HEK293 (cell line): ENCODE measurements at regions not wholly inside any gene's neighbourhood (a gene's known extent, or its start where the extent isn't known, plus 50 kb on each side); places are given as distances from the start of the nearest gene placed in this dataset.

Experiments
- CTCF ChIP-seq: fragments of 450-650 bp; formaldehyde crosslinking; IDR thresholded peaks from 2 replicates; pipeline ENCODE4 v1.5.1; 2016; ENCODE audit warnings: missing biosample characterization, missing genetic modification characterization
- HIC1 ChIP-seq: fragments of 450-650 bp; formaldehyde crosslinking; IDR thresholded peaks from 2 replicates; pipeline ENCODE4 v1.5.1; 2016; ENCODE audit warnings: missing biosample characterization, missing genetic modification characterization
- PATZ1 ChIP-seq: fragments of 450-650 bp; formaldehyde crosslinking; IDR thresholded peaks from 2 replicates; pipeline ENCODE4 v1.5.1; 2016; ENCODE audit warnings: missing biosample characterization, missing genetic modification characterization
- PRDM1 ChIP-seq: fragments of 450-650 bp; formaldehyde crosslinking; IDR thresholded peaks from 2 replicates; pipeline ENCODE4; 2016; ENCODE audit warnings: missing biosample characterization, missing genetic modification characterization
- PRDM4 ChIP-seq: fragments of 450-650 bp; formaldehyde crosslinking; IDR thresholded peaks from 2 replicates; pipeline ENCODE4 v1.5.1; 2017; ENCODE audit warnings: missing biosample characterization, missing genetic modification characterization
- REST ChIP-seq: fragments of 450-650 bp; formaldehyde crosslinking; IDR thresholded peaks from 2 replicates; pipeline ENCODE4 v1.5.1; 2016; ENCODE audit warnings: missing biosample characterization, missing genetic modification characterization
- SCRT2 ChIP-seq: fragments of 450-650 bp; formaldehyde crosslinking; IDR thresholded peaks from 2 replicates; pipeline ENCODE4 v1.5.1; 2016; ENCODE audit warnings: missing biosample characterization, missing genetic modification characterization
- ZBTB1 ChIP-seq: fragments of 450-650 bp; formaldehyde crosslinking; IDR thresholded peaks from 2 replicates; pipeline ENCODE4 v1.5.1; 2016; ENCODE audit warnings: missing biosample characterization, missing genetic modification characterization
- ZBTB44 ChIP-seq: fragments of 450-650 bp; IDR thresholded peaks from 2 replicates; pipeline ENCODE4 v1.5.1; 2018; ENCODE audit warnings: missing biosample characterization, mild to moderate bottlenecking, missing genetic modification characterization
- ZNF10 ChIP-seq: fragments of 450-650 bp; formaldehyde crosslinking; IDR thresholded peaks from 2 replicates; pipeline ENCODE4 v1.5.1; 2017; ENCODE audit warnings: missing biosample characterization, missing genetic modification characterization
- ZNF138 ChIP-seq: fragments of 450-650 bp; formaldehyde crosslinking; IDR thresholded peaks from 2 replicates; pipeline ENCODE4 v1.5.1; 2016; ENCODE audit warnings: missing biosample characterization, missing genetic modification characterization, borderline replicate concordance
- ZNF184 ChIP-seq: fragments of 450-650 bp; IDR thresholded peaks from 2 replicates; pipeline ENCODE4 v1.5.1; 2018; ENCODE audit warnings: missing biosample characterization, mild to moderate bottlenecking, missing genetic modification characterization
- ZNF274 ChIP-seq, 2 experiments: fragments of 200-500 bp in 1 of 2; fragments of 450-650 bp in 1 of 2; sonication (Bioruptor generic) in 1 of 2; formaldehyde crosslinking in 1 of 2; IDR thresholded peaks; 2 replicates each; pipeline versions ENCODE4 v1.5.1 to v1.6.1; 2014 to 2016; ENCODE audit warnings: borderline replicate concordance in 1 of 2, inconsistent platforms in 1 of 2, low read length in 1 of 2, missing biosample characterization in 1 of 2, missing genetic modification characterization in 1 of 2
- ZNF639 ChIP-seq: fragments of 450-650 bp; formaldehyde crosslinking; IDR thresholded peaks from 2 replicates; pipeline ENCODE4 v1.5.1; 2016; ENCODE audit warnings: missing biosample characterization, missing genetic modification characterization

GRCh38 chr12:91379051-91379775 is 196.6 kb upstream of the DCN start:
- TF ChIP-seq HIC1 (tag by site-specific recombination) (no peak), ZNF274 (IDR thresholded peaks at IDR 0.05; ENCODE audit: low read length) (no peak), ZNF274 (tag by site-specific recombination; IDR thresholded peaks at IDR 0.05; ENCODE audit: borderline replicate concordance) (no peak), CTCF (tag by site-specific recombination) (no peak), ZNF639 (tag by site-specific recombination) (no peak), PRDM1 (no peak), ZNF10 (tag by site-specific recombination) (no peak), REST (tag by site-specific recombination) (no peak), ZBTB44 (no peak), PRDM4 (tag by site-specific recombination) (no peak), ZNF138 (tag by site-specific recombination) (no peak), PATZ1 (tag by site-specific recombination) (no peak), ZNF184 (no peak), ZBTB1 (no peak), SCRT2 (no peak)
